Femur (tissue), 1 donor: ENCODE measurements at regions not wholly inside any gene's neighbourhood (a gene's known extent, or its start where the extent isn't known, plus 50 kb on each side); places are given as distances from the start of the nearest gene placed in this dataset.
"Not testable (repeated sequence)": the region's sequence is repeated elsewhere in the genome, so short reads cannot be mapped to it uniquely, and the experiment has no call there.

Source experiments
- DNase-seq: peaks from one replicate; pipeline ENCODE4 v3.0.0-alpha.2; 2017

DNA sequence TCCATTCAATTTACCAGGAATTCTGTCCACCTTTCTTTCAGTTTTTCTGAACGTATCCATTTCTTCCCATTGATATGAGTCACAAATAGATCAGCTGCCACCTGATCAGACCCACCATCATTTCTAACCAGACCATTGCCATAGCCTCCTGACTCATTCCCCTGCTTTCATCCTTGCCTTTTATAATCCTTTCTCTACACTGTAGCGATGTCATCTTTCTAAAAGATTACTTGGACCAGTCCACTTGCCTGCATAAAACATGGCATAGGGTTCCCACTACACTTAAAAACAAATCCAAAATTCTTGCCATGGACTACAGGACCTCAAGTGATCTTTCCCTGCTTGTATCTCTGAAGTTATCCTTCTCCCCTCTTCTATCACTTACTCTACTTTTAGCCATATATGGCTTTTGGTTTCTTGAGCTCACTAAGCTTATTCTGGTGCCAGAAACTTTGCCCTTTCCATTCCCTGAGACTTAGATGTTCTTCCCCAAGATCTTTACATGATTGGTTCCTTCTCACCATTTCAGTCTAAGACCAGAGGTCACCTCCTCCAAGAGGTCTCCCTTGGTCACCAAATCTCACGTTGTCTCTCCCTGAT, 149.5 kb upstream of the KRR1 start:
- DNase-seq, result no peak

DNA sequence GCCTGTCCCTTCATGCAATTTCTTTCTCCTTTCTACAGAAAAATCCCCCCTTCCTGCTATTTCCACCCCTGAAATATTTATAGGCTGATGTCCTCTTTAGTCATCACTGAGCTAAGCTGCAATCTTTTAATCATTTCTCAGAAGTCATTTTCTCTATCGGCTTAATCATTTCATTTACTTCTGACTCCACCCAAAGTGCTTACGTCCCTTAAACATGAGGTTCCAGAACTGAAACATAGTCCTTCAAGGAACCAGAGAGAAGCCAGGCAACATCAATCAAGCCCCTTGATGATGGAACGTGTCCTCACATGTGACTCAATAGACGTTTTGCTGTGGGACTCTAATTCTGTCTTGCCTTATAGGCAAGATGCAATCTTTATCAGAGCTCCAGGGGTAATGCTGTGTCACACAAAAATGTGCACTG, 148.7 kb upstream of the KRR1 start:
- no peak for DNase-seq

DNA sequence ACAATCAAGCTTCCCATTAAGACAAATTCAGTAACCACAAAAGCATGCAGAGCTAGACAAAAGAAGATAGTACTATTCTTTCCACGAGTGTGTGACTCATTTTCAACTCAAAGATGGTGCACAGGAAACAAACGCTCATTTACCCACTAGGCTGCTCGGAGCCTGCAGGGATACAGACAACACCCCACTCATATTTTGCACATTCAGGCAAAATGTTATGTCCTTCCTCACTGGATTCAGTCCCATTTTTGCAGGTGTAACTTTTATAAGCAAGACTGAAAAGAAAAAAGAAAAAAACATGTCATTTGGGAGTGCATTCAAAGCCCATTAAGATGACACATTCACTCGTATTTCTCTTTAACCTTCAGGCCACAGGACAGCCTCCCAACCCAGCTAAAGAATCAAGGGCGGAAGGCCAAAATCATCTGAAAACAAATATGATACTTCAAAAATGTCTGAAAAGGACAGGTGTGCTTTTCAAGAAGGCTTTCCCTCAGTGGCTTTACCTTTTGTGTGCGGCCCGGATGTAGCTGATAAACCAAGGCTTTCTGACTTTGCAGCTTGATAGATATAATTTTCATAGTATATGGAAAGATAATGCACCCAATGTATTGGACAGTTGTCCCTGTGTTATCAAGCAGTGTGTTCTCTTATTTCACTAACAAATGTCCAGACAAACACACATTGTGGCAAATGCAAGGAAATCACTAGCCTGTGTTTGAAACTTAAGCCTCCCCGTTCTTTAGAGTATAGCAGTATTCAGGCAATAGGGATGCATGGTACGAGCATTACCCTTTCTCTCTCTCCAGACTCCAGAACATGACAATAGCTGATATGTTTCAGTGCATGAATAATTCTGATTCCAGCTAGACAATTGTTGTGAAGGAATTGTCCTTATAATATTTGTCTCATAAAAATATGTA, 147.8 kb upstream of the KRR1 start:
- no peak for DNase-seq

DNA sequence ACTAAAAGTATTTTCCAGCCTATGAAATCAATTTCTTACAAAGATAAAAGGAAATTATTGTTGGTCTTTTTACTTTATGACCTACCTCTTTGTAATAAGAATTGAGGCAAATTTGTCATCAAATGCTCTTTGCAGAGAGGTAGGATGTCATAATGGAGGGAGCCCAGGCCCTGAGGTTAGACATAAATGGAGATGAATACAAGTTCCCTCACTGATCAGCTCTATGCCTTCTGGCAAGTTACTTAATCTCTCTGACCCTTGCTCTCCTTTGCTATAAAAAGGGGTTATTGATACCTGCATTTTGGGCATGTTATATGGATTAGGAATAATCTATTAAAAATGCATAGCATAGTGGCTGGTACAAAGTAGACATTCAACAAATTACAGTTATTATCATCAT, 146.9 kb upstream of the KRR1 start:
- DNase-seq, result no peak

DNA sequence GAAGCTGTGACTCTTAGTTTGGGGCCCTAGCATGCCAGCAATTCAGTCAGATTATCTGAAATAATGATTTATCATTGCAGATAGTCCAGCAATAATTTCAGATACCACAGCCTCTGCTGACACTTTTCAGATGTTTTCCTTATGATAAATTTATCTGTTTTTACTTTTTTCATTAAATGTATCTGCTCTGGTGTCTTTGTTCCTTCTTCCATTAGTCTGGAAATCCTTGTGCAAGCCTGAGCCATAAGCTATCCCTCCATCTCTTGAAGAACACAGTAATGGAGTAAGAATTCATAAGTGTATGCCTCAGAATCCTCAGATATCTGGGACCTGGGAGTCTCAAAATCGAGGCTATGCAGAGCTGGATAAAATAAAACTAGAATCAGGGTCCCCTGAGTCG, 146.4 kb upstream of the KRR1 start:
- DNase-seq, result no peak

DNA sequence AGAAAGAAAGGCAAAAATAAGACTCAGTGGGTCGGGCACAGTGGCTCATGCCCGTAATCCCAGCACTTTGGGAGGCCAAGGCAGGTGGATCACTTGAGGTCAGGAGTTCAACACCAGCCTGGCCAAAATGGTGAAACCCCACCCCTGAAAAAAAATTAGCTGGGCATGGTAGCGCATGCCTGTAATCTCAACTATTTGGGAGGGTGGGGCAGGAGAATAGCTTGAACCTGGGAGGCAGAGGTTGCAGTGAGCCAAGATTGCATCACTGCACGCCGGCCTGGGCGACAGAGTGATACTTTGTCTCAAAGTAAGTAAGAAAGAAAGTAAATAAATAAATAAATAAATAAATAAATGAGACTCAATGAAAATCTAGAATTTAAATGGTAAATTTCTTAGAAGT, 145.9 kb upstream of the KRR1 start:
- not testable (repeated sequence) for DNase-seq

DNA sequence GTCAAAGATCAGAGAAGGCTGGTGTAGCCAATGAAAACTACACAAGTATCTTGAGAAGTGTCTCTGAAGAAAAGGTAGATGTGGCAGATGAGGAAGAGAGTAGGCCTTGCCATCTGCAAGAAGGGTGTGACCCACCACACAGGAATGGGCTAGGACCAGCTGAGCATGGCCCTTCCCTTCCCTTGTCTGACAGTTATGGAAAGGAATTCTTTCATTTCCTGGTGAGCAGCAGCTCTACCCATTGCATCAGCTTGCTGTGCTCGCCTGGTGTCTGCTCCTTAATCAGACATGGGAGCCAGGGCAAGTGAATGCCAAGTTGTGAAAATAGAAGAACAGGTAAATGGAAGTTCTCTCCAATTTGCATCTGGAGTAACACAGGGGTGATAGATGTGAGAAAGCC, 145.2 kb upstream of the KRR1 start:
- no peak for DNase-seq

DNA sequence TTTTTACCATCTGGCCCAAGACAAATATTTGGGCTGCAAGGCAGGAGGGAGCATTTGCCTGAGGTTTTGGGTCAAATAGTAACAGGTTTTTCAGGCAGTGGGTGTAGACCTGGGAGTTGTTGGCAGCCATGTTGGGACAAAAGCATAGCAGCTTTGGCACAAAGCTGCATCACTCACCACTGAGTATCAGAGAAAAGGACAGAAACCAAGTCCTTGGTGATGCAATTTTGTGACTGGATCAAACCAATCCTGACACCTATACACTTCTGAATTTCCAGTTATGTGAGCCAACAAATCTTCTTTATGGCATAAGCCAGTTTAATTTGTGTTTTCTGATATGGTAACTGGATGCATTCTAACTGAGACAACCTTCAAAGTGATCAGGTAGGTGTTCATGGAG, 144.8 kb upstream of the KRR1 start:
- no peak for DNase-seq

DNA sequence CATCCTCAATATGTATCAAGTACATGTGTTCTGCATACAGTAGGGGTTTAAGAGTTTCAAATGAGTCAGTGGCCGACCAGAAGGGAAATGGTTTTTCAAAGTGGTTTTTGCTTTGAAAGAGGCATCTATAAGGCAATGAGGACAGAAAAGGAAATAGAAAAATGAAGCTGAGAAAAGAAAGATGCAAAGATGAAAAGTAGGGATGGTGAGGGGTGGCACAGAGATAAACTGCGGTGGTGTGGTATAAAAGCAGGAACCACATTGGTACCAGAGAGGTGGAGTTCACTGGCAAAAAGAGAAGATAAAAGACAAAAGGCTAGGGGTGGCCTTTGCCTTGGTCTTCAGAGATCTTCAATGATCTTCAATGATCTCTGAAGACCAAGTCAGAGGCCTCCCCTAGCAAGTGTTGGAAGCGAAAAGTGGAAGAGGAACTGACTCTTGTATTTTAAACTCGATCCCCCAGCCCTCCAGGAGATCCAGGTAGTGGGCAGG, 144.0 kb upstream of the KRR1 start:
- no peak for DNase-seq

DNA sequence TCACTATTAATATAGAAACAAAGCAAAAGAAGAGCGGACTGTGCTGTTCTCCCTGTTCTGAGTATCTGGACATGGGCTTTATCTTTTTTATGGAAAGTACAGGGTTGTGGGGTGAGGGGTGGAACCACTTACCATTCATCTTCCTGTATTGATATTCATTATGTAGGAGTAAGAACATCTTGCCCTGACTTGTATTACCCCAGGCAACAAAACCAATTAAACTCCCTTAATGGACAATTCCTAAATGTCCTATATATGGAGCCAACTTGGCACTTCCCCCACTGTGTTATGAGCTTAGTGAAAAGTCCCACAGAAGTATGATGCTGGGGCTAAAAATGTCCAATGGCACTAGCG, 139.9 kb upstream of the KRR1 start:
- DNase-seq, result no peak

DNA sequence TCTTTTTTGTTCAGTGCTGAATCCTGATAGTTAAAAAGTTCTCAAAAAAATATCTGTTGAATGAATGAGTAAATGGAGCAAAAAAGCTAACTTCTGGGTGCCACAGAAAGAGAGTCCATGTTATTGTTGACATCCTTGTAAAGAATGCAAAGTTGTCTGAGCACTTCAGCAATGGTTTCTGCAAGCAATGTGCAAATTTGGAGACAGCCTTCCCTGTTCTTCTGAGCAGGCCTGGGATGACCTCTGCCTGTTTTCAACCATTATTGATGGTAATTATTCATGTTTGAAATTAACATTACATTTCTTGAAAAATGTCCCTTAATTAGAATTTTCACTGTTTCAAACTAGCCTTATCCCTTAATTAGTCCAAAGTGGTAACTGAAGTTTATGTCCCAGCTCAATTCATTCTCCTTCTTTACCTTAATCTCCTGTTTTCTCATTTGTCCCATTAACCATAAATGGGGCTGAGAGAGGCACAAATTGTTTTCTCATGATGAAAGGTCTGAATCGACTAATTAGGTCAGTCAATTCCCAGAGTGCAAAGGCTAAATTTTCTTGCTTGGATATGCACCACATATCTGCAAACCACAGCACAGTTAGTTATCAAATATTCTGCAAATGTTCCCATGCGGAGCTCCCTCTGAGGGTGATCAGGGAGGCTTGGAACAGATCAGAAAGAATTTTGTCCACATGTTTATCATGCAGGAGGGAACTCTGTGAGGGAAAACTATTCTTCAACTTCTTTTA, 139.4 kb upstream of the KRR1 start:
- DNase-seq, result no peak

DNA sequence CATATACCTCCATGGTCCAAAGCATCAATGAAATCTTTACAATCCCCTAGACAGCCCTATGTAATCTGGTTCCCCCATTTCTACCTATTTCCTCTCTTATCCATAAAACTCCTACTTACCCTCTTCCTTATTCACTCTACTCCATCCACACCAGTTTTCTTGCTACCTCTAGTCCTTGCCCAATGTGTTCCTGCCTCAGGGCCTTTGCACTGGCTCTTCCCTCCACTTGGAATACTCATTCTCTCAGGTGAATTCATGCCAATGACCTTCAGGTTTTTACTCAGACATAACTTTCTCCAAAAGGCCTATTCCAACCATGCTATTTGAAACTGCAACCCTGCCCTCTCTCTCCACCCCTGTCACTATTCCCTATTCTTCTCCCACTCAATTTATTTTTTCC, 138.7 kb upstream of the KRR1 start:
- DNase-seq, result no peak

DNA sequence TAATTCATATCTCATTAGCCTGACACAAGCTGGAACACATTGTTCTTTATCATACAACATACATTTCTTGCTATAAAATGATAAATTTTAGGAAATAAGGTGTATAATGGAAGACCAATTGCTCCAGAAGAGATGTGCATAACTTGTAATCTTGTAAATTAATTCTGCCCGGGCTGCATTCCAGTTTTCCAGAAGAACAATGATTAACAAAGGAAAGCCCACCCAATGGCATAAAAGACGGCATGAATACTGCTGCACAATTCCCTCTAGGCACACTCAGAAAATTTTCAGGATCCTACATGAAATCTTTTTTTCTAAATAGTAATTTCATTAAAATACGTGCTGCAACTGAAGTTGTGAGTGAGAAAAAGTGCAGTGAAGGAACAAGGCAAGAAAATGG, 137.4 kb upstream of the KRR1 start:
- no peak for DNase-seq

DNA sequence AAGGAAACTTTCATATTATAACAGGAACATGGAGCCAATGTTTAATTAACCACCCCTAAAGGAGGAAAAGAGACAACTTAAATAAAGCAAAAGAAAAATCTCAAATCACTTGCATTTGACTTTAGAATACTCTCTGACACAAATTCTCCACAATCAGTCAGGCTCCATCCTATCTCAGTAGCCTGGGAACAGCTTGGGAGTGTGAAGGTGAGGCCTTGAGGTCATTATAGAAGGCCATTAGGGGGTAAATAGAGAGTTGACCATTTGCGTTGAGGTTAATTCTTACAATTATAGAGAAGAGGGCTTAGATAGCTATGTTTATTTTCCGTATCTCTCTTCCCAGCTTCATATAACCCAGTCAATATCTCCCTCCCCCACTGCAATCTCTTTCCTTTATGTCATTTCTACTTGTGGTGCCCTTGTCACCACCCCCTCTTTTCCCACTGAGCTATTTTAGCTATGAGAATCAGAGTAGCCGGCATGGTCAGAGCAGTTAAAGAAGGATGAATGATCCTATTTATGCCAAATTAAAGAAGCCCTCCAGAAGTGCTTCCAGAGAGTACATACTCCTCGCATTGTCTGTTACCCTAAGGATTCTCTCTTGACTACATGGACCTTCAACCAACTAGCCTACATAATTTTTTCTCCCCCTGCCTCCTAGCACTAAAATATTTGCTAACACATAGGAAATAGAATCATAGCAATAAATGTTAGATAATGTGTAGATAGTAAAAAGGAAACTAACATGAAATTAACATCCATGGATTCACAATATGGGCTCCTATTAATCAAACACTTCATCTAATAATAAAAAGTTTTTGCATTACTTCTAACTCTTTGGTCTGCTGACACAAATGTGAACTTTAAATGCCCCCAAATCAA, 135.2 kb upstream of the KRR1 start:
- DNase-seq, result no peak

DNA sequence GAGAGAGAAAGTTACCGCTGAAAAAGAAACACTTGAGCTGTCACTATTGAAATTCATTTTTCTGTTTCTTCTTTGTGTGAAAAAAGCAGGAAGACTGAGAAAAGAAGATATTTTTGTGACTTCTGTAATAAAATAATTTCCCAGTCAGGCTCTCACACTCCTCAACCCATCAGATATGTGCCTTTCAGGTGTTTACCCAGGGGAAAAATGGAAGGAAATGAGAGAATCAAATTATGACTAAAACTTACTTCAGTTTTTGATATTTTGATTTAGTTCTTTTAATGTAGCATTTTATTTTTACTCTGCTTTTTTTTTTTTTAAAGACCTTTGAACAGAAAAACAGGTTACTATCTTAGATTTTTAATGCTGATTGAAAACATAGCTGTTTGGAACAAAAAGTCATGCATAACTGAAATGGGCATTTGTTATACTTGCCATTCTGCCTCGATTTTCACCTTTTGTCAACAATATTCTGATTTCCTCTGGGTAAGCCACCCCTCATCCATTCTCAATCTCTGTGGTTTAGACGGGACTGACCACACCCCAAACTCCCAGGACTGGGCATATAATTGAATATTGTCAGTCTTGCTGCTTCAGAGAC, 133.2 kb upstream of the KRR1 start:
- no peak for DNase-seq

DNA sequence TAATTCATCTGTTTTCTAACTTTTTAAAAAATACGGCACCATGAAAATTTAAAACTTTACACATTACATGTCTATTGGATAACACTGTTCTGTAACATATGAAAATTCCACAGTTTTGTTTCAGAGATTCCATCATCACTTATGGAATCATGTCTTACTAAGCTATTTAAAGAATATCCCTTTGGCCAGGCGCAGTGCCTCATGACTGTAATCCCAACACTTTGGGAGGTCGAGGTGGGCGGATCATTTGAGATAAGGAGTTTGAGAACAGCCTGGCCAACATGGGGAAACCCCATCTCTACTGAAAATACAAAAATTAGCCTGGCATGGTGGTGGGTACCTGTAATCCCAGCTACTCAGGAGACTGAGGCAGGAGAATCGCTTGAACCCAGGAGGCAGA, 131.7 kb upstream of the KRR1 start:
- DNase-seq, result not testable (repeated sequence)

DNA sequence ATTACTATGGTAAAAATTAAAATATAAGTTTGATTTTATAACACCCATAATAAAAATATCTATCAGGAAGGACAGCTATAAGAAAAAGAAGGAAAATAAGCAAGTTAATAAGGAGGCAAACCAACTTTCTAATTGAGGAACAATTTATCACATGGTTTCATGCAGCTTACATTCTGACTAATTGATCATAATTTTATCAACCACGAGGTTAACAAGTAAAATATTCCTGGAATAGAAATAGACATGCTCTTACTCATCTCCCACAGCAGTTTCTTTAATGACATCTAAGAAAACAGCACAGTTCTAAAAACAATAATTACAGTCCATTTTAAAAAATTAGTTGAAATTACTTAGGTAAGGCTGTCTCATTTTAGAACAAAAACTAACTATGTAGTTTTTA, 130.8 kb upstream of the KRR1 start:
- no peak for DNase-seq

DNA sequence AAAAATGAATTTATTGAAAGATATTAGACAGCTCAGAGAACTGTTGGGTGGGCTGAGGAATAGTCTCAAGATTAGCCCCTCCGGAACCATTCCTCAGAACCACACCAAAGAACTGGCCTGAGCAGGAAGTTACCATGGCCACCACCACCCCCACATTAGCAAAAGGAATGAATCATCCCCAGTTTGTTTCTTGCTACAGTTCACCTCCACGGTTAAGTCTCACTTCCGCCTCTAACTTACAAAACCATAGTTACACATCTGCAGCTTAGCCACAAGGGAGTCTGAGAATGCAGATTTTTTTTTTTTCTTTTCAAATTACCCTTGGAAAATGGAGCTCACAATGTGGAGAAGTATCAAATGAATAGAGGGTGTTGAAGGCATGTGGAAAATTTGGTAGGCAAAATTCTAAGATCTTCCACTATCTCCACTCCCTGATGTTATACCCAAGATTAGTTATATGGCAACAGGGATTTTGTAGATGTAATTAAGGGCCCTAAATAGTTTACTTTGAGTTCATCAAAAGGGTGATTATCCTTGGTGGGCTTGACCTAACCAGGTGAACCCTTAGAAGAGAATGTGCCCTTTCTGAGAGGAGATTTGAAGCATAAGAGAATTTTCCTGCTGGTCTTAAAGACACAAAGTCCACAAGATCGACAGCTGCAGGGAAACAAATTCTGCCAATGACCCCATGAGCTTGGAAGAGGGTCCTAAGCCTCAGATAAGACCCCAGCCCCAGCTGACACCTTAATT, 129.8 kb upstream of the KRR1 start:
- peak; percentile 50 for DNase-seq

DNA sequence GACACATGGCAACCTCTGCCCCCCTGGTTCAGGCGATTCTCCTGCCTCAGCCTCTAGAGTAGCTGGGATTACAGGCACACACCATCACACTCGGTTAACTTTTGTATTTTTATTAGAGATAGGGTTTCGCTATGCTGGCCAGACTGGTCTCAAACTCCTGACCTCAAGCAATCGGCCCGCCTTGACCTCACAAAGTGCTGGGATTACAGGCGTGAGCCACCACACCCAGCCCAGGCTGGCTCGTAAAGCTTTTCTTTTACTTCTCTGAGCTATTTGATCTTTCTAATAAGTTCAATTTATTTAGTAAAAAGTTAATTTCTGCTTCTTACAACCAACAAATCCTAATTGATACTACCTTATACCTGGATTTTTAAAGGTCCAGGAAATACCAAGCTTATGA, 127.4 kb upstream of the KRR1 start:
- DNase-seq, result no peak

DNA sequence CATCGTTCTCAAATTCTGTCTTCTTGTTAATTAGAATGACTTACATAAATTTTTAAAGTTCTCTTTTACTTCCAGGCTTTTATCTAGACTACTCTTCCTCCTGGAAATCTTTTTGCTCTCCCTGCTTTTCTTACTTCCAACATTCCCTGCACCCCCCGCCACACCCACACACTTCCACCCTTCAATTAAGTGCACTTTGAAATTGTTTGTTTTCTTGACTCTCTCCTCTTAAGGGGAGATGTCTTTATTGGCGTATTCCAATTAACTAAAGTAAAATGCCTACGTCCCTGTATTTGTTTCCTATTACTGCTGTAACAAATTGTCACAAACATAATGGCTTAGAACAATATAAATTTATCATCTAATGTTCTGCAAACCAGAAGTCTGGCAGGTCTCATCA, 125.2 kb upstream of the KRR1 start:
- no peak for DNase-seq

DNA sequence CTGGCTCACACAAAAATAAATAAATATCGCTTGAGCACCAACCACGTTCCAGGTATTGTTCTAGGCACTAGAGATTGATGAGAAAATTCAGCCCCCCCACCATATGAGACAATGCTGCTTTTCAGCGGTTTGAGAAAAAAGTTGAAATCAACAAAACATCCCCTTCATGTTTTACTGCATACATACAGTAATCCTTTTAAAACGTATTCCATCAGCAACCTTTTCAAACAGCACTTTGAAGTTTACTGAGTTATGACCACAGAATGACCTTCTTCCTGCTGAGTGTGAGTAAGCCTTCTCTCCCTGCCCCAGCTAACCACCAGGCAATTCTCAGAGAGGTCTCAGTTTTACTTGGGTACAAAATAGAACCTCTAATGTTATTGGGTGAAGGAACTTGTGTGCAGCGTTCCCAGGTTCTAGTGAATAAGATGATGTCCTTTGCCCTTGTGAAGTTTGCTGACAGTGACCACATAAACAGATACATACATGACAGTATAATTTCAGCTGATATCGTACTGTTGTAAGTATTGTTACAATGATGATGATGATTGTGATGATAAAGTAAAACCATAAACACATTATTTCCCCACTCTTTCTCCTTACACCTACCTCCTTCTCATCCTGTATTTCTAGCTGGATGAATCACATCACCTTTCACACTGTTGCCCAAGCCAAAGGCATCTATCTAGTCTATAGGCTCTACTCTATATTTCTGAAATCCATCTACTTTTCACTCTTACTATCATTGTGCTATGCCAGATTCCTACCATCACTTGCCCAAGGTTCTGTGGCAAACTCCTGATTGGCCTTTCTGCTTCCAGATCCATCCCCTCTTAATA, 124.4 kb upstream of the KRR1 start:
- no peak for DNase-seq
